ENCODE measurements at regions not wholly inside any gene's neighbourhood (a gene's known extent, or its start where the extent isn't known, plus 50 kb on each side); places are given as distances from the start of the nearest gene placed in this dataset.

DNA sequence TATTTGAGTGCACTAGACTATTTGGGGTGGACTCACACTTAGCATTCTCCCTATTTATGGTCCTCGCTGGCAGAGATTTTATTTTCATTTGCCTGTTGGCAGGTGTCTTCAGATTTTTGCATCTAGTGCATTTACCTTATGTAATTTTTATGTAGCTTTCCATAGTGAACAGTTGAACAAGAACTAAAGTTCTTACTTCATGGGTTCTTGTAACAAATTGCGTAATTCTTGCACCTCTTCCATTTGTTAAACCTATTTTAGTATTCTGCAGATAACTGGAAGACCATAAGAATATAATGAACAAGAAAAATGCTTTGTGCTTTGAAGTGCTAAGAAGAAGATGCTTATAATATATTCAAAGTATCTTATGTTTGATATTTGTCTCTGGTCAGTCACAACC, 252.8 kb upstream of the MMS22L start:
- ChIA-PET POLR2A (no interaction called here), CTCF (no interaction called here)
- Histone ChIP-seq H3K27ac (ENCODE audit: low read depth in 2 of 2, low read length in 1 of 2) (no peak overlapping the region), H3K4me3 (ENCODE audit: low read depth in 2 of 2, low read length in 1 of 2) (no peak overlapping the region), H3K4me2 (no peak overlapping the region), H3K27me3 (ENCODE audit: insufficient read depth) (no peaks in the 10 kb centered on the region), H3F3A (replicated peaks; ENCODE audit: insufficient read depth) (no peaks in the 10 kb centered on the region), H3K79me2 (ENCODE audit: insufficient read depth) (no peaks in the 10 kb centered on the region), H3K9me2 (no peaks in the 10 kb centered on the region), H4K20me1 (ENCODE audit: insufficient read depth) (no peaks in the 10 kb centered on the region), H3K9me3 (no peaks in the 10 kb centered on the region), H3K36me3 (replicated peaks in 1 of 2; ENCODE audit: control insufficient read depth in 1 of 2, insufficient read depth in 2 of 2, low read length in 1 of 2) (no peaks in the 10 kb centered on the region), H3K4me1 (ENCODE audit: control insufficient read depth in 1 of 2, insufficient read depth in 2 of 2, low read depth in 1 of 2, low read length in 1 of 2) (no peaks in the 10 kb centered on the region), H2AFZ (ENCODE audit: low read depth) (no peak overlapping the region), H3K9ac (no peak overlapping the region)
- 54% methylated on average over 2 of the region's 2 CpGs for WGBS (ENCODE audit: low lambda C conversion rate)
- no peak for TF ChIP-seq MEF2A (IDR thresholded peaks at IDR 0.05; ENCODE audit: borderline replicate concordance, low read depth)
- no peak for TF ChIP-seq FOXJ3 (CRISPR knock-in tag; IDR thresholded peaks at IDR 0.05)
- no peak for TF ChIP-seq EZH2phosphoT487 (IDR thresholded peaks at IDR 0.05; ENCODE audit: borderline replicate concordance, low read depth)
- no peak for TF ChIP-seq YY1 (IDR thresholded peaks at IDR 0.05; ENCODE audit: low read depth)
- TF ChIP-seq POLR2AphosphoS5 (IDR thresholded peaks at IDR 0.05; ENCODE audit: low read depth, low read length) = no peak
- TF ChIP-seq ZBTB33 (IDR thresholded peaks at IDR 0.05; ENCODE audit: borderline replicate concordance, low read depth) = no peak
- TF ChIP-seq TAF1 (IDR thresholded peaks at IDR 0.05; ENCODE audit: borderline replicate concordance, low read depth, low read length) = no peak
- no peak for TF ChIP-seq RFX5 (IDR thresholded peaks at IDR 0.05; ENCODE audit: low read length)
- no peak for TF ChIP-seq SIN3A (IDR thresholded peaks at IDR 0.05; ENCODE audit: borderline replicate concordance, low read depth, low read length)
- no peak for TF ChIP-seq RCOR1 (IDR thresholded peaks at IDR 0.05; ENCODE audit: low read length)
- TF ChIP-seq FOXM1 (IDR thresholded peaks at IDR 0.05; ENCODE audit: low read depth) = no peak
- no peak for TF ChIP-seq MAX (IDR thresholded peaks at IDR 0.05; ENCODE audit: low read depth)
- no peak for DNase-seq

GRCh38 chr6:97548354-97548753, 265.3 kb upstream of the MMS22L start:
- Histone ChIP-seq H3K9me3 (no peaks in the 10 kb centered on the region), H3K9ac (no peak overlapping the region), H3F3A (replicated peaks; ENCODE audit: insufficient read depth) (no peaks in the 10 kb centered on the region), H3K4me3 (ENCODE audit: low read depth in 2 of 2, low read length in 1 of 2) (no peak overlapping the region), H3K4me2 (no peak overlapping the region), H3K36me3 (replicated peaks in 1 of 2; ENCODE audit: control insufficient read depth in 1 of 2, insufficient read depth in 2 of 2, low read length in 1 of 2) (no peaks in the 10 kb centered on the region), H4K20me1 (ENCODE audit: insufficient read depth) (no peaks in the 10 kb centered on the region), H3K4me1 (ENCODE audit: control insufficient read depth in 1 of 2, insufficient read depth in 2 of 2, low read depth in 1 of 2, low read length in 1 of 2) (no peaks in the 10 kb centered on the region), H3K27me3 (ENCODE audit: insufficient read depth) (no peaks in the 10 kb centered on the region), H2AFZ (ENCODE audit: low read depth) (no peak overlapping the region), H3K9me2 (no peaks in the 10 kb centered on the region), H3K79me2 (ENCODE audit: insufficient read depth) (no peaks in the 10 kb centered on the region), H3K27ac (ENCODE audit: low read depth in 2 of 2, low read length in 1 of 2) (no peak overlapping the region)
- 62% methylated on average over 1 of the region's 1 CpG for WGBS (ENCODE audit: low lambda C conversion rate)
- no peak for DNase-seq
- POLR2A ChIA-PET = no interaction called here
- CTCF ChIA-PET = no interaction called here
- TF ChIP-seq FOXM1 (IDR thresholded peaks at IDR 0.05; ENCODE audit: low read depth) = no peak
- no peak for TF ChIP-seq RXRA (IDR thresholded peaks at IDR 0.05; ENCODE audit: borderline replicate concordance, low read depth)
- TF ChIP-seq ZBTB33 (IDR thresholded peaks at IDR 0.05; ENCODE audit: borderline replicate concordance, low read depth) = no peak
- no peak for TF ChIP-seq REST (IDR thresholded peaks at IDR 0.05; ENCODE audit: low read depth, low read length)
- TF ChIP-seq, protein P1, sequence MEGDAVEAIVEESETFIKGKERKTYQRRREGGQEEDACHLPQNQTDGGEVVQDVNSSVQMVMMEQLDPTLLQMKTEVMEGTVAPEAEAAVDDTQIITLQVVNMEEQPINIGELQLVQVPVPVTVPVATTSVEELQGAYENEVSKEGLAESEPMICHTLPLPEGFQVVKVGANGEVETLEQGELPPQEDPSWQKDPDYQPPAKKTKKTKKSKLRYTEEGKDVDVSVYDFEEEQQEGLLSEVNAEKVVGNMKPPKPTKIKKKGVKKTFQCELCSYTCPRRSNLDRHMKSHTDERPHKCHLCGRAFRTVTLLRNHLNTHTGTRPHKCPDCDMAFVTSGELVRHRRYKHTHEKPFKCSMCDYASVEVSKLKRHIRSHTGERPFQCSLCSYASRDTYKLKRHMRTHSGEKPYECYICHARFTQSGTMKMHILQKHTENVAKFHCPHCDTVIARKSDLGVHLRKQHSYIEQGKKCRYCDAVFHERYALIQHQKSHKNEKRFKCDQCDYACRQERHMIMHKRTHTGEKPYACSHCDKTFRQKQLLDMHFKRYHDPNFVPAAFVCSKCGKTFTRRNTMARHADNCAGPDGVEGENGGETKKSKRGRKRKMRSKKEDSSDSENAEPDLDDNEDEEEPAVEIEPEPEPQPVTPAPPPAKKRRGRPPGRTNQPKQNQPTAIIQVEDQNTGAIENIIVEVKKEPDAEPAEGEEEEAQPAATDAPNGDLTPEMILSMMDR (IDR thresholded peaks at IDR 0.05) = no peak
- TF ChIP-seq, protein P2, sequence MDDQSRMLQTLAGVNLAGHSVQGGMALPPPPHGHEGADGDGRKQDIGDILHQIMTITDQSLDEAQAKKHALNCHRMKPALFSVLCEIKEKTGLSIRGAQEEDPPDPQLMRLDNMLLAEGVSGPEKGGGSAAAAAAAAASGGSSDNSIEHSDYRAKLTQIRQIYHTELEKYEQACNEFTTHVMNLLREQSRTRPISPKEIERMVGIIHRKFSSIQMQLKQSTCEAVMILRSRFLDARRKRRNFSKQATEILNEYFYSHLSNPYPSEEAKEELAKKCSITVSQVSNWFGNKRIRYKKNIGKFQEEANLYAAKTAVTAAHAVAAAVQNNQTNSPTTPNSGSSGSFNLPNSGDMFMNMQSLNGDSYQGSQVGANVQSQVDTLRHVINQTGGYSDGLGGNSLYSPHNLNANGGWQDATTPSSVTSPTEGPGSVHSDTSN (IDR thresholded peaks at IDR 0.05) = no peak
- TF ChIP-seq GATA2 (CRISPR knock-in tag; IDR thresholded peaks at IDR 0.05) = no peak
- TF ChIP-seq NFIC (IDR thresholded peaks at IDR 0.05; ENCODE audit: borderline replicate concordance) = no peak
